ENCODE measurements at regions not wholly inside any gene's neighbourhood (a gene's known extent, or its start where the extent isn't known, plus 50 kb on each side); places are given as distances from the start of the nearest gene placed in this dataset.

DNA sequence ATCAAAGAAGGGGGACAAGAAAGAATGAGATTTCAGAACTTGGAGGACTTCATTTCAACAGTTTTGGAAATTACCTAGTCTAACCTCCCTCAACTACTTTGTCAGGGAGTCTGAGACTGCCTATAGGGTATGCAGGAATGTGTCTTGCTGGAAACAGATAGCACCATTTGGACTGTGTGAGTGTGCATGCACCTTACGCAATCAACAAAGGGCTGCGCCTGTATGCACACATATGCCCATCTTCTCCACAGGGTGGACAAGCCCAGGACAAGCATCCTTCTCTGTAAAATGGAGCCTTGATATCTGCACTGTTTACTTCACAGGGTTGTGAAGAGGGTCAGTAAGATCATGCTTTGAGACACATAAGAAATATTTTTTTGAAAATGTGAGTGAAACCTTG is 305.7 kb upstream of the ASIC2 start:
- in situ Hi-C loops (cut with HindIII; ENCODE audit: low sequenced_read_pairs): no loop called here
- no peak for DNase-seq (ENCODE audit: low read depth, low spot score)
- no peak overlapping the region for H3K4me3 ChIP-seq (ENCODE audit: low read depth, low read length)
- TF ChIP-seq, protein P1, sequence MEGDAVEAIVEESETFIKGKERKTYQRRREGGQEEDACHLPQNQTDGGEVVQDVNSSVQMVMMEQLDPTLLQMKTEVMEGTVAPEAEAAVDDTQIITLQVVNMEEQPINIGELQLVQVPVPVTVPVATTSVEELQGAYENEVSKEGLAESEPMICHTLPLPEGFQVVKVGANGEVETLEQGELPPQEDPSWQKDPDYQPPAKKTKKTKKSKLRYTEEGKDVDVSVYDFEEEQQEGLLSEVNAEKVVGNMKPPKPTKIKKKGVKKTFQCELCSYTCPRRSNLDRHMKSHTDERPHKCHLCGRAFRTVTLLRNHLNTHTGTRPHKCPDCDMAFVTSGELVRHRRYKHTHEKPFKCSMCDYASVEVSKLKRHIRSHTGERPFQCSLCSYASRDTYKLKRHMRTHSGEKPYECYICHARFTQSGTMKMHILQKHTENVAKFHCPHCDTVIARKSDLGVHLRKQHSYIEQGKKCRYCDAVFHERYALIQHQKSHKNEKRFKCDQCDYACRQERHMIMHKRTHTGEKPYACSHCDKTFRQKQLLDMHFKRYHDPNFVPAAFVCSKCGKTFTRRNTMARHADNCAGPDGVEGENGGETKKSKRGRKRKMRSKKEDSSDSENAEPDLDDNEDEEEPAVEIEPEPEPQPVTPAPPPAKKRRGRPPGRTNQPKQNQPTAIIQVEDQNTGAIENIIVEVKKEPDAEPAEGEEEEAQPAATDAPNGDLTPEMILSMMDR (IDR thresholded peaks at IDR 0.05; ENCODE audit: low read depth, low read length): no peak

DNA sequence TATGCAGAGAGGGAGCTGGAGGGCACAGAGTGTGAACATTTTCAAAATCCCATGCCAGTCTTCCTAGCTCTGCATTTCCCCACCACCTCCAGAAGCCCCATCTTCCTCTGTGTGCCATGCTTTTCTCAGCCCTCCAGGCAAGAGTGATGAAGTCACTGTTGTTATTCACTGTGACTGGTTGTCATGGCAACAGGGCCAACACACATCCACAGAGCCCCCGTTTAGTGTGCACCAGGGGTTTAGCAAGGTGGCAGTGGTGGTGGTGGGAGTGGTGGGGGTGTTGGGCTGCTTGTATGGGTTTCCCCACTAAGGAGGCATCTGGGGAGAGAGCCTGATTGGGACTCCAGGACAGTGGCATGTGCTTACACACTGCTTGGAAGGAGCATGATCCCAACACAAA is 309.9 kb upstream of the ASIC2 start:
- H3K4me3 ChIP-seq (ENCODE audit: low read depth, low read length): no peak overlapping the region
- TF ChIP-seq, protein P1 (IDR thresholded peaks at IDR 0.05; ENCODE audit: low read depth, low read length): no peak
- DNase-seq (ENCODE audit: low read depth, low spot score): no peak
- in situ Hi-C loops (cut with HindIII; ENCODE audit: low sequenced_read_pairs): no loop called here

DNA sequence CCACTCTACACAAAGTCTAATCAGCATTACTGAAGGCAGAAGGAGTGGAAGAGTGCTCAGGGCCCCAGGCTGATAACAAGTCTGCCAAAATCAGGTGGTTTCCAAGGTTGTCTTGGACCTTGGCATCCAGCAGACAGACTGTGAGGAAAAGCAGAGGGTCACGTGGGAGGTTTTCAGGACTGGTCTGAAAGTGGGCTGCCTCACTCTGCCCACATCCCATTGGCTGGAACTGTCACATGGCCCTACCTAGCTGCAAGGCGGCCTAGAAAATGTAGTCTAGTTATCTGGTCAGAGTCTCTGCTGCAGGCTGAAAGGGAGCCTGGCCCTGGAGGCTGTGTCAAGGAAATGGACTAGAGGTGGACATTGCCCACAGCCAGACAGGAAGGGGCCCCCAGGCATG is 310.7 kb upstream of the ASIC2 start:
- TF ChIP-seq, protein P1 (IDR thresholded peaks at IDR 0.05; ENCODE audit: low read depth, low read length): no peak
- DNase-seq (ENCODE audit: low read depth, low spot score): no peak
- in situ Hi-C loops (cut with HindIII; ENCODE audit: low sequenced_read_pairs): no loop called here
- no peak overlapping the region for H3K4me3 ChIP-seq (ENCODE audit: low read depth, low read length)

DNA sequence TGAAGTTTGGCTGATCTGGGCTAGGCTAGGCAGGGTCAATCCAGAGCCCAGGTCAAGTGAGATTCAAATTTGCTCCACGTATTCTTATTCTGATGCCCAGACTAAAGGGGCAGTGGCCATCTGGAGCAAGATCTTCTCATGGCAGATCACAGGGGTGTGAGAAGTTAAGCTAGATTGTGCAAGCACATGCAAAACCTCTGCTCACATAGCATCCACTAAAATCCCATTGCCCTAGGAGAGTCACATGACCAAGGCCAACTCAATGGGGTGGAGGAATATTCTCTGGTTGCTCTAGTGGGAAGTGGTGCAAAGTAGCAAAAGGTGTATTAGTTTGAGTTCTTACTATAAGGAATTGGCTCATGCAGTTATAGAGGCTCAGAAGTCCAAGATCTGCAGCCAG is 318.4 kb upstream of the ASIC2 start:
- in situ Hi-C loops (cut with HindIII; ENCODE audit: low sequenced_read_pairs): no loop called here
- TF ChIP-seq, protein P1 (IDR thresholded peaks at IDR 0.05; ENCODE audit: low read depth, low read length): no peak
- no peak overlapping the region for H3K4me3 ChIP-seq (ENCODE audit: low read depth, low read length)
- no peak for DNase-seq (ENCODE audit: low read depth, low spot score)

DNA sequence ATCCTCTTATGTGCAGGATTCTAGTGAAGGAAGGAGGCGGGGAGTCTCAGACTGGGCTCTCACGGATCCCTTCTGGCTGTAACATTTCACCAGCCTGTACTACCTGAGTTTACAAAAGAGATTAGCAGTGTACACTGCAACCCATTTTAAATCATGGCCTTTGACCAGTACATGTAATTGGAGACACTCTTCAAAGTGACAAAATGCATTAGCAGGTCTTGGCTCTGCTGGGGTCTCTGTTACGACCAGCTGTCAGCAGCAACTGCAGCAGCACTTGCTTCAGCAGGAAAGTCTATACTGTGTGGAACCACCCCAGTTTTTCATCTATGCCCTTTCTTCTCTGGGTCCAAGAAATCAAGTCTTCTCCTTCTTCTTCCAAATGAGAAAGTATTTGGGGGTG is 322.8 kb upstream of the ASIC2 start:
- TF ChIP-seq, protein P1 (IDR thresholded peaks at IDR 0.05; ENCODE audit: low read depth, low read length): no peak
- DNase-seq (ENCODE audit: low read depth, low spot score): no peak
- H3K4me3 ChIP-seq (ENCODE audit: low read depth, low read length): no peak overlapping the region
- in situ Hi-C loops (cut with HindIII; ENCODE audit: low sequenced_read_pairs): no loop called here

DNA sequence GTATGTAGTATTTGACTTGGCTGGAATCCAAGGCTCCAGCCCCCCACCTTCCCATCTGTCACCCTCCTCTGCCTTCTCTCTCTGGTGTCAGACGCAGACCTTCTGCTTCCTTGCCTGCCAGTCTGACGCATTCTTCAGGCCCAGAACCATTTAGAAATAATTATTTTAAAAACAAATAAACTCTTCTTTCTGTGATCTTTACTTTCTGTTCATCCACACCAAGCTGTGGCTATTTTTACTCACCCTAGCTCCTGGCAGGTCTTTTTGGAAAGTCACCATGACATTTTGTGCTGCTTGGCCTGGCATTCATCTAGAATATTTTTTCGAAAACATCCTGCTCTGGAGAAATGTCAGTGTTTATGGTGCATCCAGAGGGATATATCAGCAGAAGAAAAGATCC is 330.7 kb upstream of the ASIC2 start:
- H3K4me3 ChIP-seq (ENCODE audit: low read depth, low read length): no peak overlapping the region
- TF ChIP-seq, protein P1 (IDR thresholded peaks at IDR 0.05; ENCODE audit: low read depth, low read length): no peak
- no peak for DNase-seq (ENCODE audit: low read depth, low spot score)
- in situ Hi-C loops (cut with HindIII; ENCODE audit: low sequenced_read_pairs): no loop called here
